Mammary epithelial cell (primary cell): ENCODE measurements at regions not wholly inside any gene's neighbourhood (a gene's known extent, or its start where the extent isn't known, plus 50 kb on each side); places are given as distances from the start of the nearest gene placed in this dataset.

Source experiments
- CTCF ChIP-seq, 2 donors: IDR thresholded peaks in 1 of 2; conservative IDR thresholded peaks in 1 of 2; 2 replicates each; pipeline ENCODE4 v1.5.1; 2011 to 2012; ENCODE audit warnings: inconsistent platforms in 2 of 2, low read length in 2 of 2, mild to moderate bottlenecking in 2 of 2, control low read depth in 1 of 2, low read depth in 1 of 2; ENCODE audit not compliant: insufficient read depth in 1 of 2; ENCODE audit errors: extremely low read depth in 1 of 2
- EZH2 ChIP-seq: IDR thresholded peaks from 2 replicates; pipeline ENCODE4 v1.6.1; 2012; ENCODE audit warnings: low read length, inconsistent platforms, borderline replicate concordance

DNA sequence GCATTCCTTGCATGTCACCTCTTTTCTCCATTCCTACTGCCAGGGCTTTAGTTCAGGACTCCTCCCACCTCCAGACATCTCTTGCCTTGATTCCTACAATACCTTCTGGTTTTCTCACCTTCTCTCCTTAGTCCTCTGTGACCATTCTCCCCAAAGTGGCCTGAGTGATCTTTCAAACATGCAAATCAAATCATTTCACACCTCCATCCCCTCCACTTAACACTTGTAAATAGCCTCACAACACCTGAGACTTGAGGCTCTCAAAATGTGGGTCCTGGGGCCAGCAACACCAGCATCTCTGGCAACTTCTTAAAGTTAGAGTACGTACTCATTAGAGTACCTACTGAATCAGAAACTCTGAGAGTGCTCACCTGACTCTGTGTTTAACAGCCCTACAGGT, 68.4 kb downstream of the RTL9 start:
- TF ChIP-seq CTCF (conservative IDR thresholded peaks at IDR 0.05 in 1 of 2, IDR thresholded peaks at IDR 0.05 in 1 of 2; ENCODE audit: extremely low read depth in 1 of 2, insufficient read depth in 1 of 2, low read depth in 1 of 2, low read length in 2 of 2) (no peak), EZH2 (no peak)
